ENCODE measurements at regions not wholly inside any gene's neighbourhood (a gene's known extent, or its start where the extent isn't known, plus 50 kb on each side); places are given as distances from the start of the nearest gene placed in this dataset.

DNA sequence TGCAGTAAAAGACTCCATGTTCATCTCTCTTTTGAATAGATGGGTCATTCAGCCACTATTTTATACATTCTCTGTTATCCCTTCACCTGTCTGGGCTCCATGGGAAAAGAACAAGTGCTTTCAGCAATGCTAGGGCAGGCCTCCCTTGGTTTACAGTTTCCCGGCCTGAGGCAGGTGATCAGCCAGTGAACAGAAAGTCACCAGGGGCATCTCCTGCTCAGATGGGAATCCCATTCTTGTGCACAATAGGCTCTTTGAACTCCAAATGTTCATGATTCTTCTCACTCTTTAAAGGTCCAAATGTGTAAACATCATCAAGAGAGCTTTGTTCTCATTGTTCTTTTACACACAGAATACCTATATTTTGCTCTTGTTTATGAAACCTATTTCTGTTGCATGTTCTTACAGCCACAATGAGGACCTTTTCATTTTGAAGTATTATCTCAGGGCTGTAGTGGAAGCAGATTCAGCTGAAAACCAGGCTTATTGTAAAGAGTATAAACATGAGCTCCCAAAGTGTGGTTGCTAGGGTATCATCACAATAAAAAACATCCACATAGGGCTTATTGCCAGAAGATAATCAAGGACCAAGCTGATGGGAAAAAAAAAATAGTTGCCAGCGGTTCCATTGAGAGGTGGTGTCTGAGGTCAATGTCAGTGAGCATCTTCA is 267.1 kb upstream of the SGK1 start:
- TF ChIP-seq EZH2phosphoT487 (IDR thresholded peaks at IDR 0.05; ENCODE audit: insufficient read depth, low read depth) (no peak), EZH2 (IDR thresholded peaks at IDR 0.05; ENCODE audit: insufficient read depth, poor library complexity, severe bottlenecking) (no peak)
